NCI-H1417 (cell line): ENCODE measurements at regions not wholly inside any gene's neighbourhood (a gene's known extent, or its start where the extent isn't known, plus 50 kb on each side); places are given as distances from the start of the nearest gene placed in this dataset.

Experiments
- DNase-seq, 3 experiments: peaks; one replicate each; lab custom pipeline; 2025; lab: John Stamatoyannopoulos, UW

DNA sequence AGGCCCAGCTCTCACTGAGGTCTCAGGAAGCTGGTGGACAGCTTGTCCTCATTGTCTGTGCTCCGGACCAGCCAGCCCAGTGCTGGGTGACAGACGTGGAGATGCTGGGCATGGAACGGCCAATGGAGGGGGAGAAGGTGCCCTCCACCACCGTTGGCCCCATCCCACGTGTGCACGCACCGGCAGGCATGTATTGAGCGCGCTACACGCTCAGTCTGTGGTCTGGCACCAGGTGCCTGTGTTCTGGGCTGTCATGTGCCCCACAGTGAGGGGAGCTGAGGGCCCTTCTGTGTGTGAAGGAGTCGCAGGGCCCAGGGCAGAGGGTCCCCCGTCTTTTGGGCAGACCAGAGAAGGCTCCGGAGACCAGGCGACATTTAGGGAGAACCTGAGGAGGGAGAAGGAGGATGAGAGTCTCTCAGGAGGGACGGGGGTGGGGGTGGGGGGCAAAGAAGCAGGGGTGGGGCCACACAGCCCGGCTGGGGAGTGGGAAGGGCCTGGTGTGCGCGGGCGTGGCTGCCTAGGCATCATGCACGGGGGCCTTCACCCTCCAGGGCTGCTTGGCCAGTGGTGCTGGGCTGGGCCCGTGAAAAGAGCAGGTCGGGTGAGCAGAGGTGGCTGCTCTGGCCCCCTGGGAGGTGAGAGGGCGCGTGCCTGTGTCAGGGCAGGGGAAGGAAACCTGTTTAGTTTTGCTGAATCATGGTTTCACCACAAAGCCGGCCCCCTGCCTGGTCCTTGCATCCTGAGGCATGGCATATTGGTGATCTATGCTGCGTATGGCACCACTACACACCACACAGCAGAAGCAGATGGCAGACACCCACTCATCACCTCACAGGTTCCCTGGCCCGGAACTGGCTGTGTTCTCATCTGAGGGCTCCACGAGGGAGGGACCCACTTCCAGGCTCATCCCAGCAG lies 86.7 kb upstream of the TTC34 start:
- no peak for DNase-seq

DNA sequence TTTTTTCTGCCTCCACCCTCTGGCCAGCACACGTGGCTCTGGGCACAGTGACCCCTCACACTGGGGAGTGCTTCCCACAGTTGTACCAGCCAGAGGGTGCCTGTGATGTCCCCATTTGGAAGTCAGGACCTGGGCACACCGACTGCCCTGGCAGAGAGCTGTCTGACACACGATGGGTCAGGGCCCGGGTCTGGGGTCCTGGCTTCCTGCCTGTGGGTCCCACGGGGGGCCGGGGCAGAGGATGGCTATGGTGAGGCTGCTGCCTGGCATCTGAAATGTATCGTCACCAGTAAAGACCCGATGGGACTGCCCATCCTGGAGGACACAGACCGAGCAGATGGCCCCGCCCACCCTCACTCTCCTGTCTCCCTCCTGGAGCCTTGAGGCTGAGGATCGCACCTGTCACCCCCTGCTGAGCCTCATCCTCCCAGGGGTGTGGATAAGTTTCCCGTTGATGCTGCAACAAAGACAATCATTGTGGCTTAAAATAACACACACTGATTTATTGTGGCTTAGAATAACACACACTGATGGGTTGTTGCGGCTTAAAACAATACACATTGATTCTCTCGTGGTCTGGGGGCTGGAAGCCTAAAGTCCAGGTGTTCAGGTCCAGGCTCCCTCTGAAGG lies 88.8 kb upstream of the TTC34 start:
- DNase-seq, result peak in 1 of 3 experiments; percentile 70

DNA sequence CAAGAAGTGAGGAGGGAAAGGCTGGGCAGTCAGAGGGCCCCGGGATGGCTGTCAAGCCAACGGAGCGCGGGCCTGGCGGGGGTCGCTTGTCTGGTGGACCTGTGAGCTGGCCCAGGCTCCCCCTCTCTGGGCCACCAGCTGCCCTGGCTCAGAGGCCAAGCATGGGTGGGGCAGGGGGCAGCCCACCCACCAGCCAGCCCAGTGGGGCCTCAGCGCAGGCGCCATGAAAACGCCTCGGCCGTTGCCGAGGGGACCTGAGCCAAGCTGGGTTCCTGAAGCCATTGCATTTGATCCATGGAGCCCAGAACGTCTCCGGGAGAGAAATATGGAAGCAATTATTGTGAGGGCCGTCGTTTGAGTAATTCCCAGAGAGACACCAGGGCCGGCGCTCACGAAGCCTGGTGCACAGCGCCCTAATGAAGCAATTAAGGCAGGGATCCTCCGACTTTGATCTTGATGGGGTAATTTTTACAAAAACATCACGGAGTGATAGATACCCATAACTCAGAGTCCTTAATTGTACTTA lies 90.5 kb upstream of the TTC34 start:
- peak in 1 of 3 experiments; percentile 9 for DNase-seq

DNA sequence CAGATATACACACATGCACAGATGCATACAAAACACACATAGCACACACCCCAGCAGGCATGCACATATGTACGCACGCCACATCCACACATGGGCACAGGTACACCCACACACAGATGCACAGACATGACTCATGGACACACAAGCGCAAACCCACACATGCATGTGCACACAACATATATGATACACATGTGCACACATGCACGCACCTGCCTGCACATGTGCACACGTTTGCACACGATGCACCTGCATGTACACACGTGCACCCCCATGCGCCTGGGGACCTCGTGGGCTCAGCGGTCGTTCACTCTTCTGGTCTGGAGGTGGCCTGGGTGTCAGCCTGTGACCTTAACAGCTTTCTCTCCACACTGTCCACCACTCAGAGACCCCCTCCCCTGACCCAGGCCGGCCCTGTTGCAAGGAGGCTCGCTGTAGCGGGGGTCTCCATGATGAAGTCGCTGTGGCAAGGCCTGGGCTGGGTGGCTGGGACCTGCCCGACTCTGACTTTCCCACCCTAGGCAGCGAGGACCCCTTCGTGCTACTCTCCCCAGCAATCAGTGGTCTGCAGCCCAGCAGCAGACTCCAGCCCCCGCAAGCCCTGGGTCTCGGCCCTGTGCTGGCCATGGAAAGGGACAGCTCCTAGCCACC lies 92.1 kb upstream of the TTC34 start:
- no peak for DNase-seq

DNA sequence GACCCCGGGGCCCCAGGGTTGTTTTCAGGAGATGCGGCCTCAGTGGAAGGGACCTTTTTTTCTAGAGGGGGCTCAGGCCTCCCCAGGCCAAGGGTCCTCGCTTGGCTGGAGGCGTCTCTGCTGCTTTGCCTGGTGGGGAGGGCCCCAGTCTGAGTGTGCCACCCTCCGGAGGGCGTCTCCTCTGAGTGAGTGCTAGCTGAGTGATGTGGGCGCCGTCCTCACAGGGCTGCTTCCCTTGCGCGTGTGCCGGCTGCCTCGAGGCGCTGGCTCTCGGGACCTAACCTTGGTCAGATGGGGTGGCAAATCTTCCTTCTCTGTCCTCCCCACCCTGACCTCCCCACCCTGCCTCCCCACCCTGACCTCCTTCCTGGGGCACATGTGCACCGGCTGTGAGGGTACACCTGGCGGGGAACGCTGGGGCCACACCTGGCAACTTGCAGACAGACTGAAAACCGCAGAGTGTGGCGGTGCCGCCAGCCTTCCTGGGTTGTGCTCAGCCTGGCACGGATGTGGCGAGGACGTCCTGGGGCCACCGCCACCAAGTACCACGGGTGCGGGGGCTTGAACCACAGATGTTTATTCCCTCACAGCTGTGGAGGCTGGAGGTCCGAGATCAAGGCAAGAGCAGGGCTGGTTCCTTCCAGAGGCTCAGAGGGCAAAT lies 93.0 kb upstream of the TTC34 start:
- no peak for DNase-seq

DNA sequence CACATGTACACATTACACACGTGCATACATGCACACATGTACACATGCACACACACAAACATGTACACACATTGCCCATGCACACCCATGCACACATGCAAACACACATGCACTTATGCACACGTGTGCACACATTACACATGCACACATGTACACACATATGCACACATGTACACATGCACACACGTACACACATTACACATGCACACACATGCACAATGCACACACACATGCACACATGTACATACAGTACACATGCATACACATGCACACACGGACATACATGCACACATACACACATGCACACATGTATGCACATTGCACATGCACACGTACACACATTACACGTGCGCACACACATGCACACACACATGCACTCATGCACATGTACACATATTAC lies 95.3 kb upstream of the TTC34 start:
- DNase-seq, result no peak

DNA sequence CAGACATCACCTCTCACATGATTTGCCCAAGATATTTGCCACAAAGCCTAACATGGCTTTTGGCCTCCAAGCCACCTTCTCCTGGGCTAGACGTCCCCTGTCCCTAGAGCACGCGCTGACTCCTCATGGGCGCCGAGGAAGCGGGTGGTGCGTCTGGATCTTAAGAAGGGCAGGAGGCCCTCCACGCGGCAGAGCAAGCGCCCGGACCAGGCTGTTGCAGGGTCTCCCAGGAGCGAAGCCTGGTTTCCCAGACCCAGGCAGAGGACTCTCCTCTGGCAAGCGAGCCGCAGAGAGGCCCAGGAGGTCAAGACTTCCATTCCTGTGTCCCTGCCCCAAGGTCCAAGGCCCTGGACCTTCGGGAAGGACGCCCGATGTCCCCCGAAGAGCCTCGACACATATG lies 101.7 kb upstream of the TTC34 start:
- no peak for DNase-seq

DNA sequence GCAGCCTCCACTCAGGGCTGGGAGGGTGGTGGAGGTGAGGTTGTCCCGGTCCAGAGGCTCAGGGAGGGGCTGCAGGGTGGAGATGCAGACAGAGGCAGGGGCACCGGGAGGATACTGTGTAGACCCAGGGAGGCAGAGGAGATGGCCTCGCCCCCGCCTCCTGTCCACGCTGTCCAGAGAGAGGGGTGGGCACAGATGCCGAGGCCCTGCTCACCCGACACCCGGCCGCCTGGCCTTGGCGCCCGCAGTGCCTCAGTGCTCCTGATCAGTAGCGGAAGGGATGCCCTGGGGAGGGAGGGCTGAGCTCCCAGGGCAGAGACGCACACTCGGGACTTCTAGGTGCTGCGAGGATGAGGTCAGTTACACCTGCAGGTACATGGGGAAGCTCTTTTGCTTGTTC lies 102.7 kb upstream of the TTC34 start:
- DNase-seq, result no peak

DNA sequence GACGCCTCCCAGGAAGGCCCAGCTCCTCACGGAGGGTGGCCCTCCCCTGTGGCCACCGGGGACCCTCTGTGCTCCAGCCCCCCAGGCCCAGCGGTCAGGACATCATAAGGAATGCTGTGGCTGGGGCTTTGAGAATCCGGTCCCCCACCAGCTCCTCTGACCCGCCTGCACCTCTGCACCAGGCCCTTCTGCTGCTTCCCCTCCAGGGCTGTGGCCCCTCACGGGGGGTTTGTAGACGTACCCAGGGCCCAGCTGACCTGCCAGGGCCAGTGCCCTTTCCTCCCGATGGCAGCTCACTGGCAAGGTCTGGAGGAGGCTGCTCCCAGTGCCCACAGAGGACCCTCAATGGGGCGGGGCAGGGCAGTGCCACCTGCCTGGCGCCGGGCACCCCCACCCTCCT lies 103.9 kb upstream of the TTC34 start:
- no peak for DNase-seq

DNA sequence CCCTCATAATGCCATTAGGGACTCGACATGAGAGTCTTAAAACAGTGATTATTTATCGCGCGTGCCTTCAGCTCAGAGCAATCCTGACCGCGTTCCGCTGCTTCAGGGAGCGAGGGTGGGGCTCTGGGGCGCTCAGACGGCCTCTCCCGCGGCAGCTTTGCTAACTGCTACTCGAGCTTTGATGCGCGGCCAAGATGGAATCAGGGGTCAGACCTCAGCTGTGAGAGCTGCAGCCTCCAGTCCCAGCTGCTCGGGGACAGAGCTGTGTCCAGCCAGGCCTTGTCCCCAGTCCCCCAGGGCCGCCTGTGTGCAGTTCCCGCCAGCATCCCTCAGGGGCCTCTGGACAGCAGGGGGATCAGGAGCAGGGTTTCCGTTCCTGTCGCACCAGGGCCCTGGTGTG lies 104.6 kb upstream of the TTC34 start:
- DNase-seq, result peak in 1 of 3 experiments; percentile 19

DNA sequence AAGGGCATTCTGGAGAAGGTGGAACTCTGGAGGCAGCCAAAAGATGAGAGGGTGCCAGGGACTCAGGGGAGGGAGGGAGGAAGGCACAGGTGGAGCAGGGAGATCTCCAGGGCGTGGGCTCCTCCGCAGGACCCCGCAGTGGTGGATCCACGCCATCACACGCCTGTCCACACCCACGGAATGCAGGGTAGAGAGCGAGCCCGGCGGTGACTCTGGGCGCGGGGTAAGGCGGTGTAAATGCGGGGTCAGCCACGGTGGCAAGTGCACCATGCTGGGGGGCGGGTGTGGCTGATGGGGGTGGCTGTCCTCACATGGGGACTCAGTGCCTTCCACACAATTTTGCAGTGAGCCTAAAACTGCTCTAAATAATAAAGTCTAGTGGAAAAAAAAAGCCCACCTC lies 105.1 kb upstream of the TTC34 start:
- no peak for DNase-seq

DNA sequence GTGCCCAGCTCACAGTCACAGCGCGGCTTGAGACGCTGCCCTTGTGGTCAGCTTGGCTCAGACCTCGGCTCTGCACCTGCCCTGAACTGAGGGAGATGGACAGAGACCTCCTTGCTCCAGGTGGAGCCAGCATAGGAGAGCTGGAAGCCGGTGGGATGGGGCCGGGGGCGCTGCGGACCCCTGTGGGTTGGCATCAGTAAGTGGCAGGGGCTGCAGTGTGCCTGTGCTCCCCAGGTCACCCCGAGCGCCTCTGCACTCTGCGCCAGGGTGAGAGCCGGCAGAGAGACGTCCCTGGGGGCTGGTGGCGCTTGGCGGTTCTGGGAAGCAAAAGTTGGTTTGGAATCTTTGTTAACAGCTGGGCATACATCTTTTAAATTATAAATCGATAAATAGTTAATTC lies 105.6 kb upstream of the TTC34 start:
- no peak for DNase-seq

DNA sequence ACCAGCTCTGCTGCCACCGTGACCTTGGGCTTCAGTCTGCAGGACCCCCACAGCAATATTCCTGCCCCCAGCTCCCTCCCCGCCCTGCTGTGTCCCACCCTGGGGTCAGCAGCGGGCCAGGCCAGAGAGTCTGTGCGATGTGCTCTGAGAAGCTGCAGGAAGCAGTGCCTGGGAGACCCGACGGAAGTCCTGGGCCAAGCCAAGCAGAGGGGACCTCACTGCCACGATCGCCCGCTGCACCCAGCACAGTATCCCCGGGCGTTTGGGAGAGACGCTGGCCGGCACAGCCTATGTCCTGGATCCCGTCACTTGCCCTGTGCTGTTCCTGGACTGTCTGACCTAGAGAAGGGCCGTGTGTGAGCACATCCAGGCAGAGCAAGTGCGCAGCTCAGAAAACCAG lies 106.6 kb upstream of the TTC34 start:
- no peak for DNase-seq

DNA sequence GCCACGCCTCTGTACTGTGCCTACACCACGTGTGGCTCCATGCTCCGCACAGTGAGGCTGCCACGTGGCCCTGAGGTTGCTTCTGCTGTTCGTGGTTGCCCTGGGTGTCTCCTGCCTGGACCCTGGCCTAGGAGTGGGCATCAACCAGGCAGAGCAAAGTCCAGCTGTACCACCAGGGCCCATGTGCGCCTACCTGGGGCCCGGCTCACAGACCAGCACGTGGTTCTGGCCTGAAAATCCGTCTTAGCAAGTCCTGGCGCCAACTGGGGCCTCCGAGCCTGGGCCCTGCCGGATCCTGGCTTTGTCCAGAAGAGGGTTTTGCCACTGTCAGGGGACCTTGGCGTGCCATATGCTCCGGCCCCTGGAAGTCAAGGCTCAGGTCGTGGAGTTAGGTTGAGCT lies 107.1 kb upstream of the TTC34 start:
- no peak for DNase-seq

DNA sequence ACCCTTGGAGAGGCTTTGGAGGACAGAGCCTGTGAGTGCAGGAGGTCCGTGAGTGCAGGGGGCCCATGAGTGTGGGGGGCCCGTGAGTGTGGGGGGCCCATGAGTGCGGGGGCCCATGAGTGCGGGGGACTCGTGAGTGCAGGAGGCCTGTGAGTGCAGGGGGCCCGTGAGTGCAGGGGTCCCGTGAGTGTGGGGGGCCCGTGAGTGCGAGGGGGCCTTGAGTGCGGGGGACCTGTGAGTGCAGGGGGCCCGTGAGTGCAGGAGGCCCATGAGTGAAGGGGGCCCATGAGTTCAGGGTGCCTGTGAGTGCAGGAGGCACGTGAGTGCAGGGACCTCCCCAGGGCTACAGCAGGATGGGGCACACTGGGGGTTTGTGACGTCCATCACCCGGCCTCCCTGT lies 108.3 kb upstream of the TTC34 start:
- no peak for DNase-seq

DNA sequence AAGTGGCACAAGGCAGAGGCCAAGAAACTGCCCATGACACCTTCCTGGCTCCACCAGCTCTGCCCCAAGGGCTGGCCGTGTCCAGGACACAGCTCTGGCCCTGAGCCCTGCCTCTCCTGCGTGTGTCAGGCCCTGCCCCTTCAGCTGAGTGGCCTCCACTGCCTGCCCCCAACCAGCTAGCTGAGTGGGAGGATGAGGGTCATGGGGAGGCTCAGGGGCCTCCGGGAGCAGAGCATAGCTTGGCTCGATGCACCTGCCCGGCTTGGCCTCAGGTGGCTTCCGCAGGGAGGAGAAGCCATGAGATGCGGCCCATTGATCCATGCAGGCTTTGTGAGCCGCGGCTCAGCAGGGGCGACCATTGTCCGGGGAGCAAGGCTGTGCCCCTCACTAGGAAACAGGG lies 108.7 kb upstream of the TTC34 start:
- DNase-seq, result no peak

DNA sequence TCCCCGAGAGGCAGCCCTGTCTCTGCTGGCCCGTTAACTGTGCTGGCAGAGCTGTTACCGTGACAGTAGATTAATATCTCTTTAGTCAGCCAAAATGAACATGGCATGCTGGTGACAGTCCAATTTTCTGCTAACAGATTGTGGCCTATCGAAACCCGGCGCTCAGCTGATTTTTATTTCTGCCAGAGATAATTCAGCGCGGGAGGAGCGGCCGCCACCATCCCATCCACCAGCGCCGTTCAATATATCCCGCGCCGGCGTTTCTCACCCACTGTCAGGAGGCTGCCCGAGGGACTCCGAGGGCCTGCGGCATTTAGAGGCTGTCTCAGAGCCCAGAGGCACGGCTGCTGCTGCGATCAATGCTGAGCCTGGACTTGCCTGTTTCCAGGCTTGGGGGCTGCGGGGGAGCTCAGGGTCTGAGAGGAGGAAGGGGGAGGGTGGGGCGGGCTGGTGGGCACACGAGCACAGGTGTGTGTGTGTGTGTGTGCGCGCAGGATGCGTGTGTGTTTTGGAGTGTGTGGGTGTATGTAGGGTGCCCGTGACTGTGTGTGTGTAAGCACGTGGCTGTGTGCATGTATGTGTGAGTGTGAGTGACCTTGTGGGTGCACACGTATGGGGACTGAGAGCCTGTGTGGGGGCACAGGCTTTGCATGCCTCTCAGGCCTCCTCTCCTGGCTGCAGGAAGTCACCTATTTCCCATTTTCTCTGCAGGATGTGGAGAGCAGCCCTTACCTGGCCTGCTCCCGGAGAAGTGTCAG lies 109.7 kb upstream of the ACTRT2 start:
- DNase-seq, result no peak

DNA sequence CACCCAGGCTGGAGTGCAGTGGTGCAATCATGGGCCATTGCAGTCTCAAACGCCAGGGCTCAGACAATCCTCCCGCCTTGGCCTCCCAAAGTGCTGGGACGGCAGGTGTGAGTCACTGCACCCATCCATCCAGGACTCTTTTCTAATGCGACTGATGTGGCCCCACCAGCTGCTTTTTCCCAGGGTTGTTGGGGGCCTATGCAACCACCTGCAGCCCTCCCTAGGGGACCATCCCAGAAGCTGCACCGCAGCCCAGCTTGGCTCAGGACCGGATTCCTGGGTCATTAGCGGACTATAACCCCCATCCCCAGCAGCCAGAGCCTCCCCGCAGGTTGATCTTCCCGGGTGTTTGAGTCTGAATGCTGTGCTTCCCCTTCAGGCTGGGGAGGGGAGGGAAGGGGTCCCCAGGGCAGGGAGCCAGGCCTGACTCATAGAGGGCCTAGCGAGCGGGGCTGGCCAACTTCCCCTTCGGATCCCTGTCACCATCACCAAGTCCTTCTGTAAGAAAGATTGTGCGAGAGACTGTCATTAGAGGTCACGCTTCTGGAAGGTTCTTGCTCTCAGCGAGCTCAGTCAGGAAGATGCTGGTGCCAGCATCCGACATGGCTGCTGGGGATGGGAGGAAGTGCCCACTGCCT lies 108.7 kb upstream of the ACTRT2 start:
- no peak for DNase-seq

DNA sequence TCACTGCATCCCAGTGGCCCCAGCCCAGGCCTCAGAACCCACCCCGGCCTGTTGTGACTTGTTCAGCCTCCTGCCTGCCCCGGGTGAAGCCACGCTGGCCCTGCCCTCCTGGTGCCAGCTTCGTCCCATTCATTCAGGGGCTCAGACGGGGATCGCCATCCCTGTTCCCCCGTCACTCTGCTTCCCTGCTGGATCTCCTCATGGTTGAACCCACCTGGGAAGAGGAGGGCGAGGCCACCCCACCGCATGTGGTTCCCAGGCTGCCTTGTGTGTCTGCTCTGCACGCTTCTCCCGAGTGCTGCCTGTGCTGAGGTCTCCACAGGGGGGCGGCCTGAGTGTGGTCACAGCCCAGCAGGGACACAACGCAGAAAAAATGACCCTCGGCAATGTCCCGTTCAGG lies 108.2 kb upstream of the ACTRT2 start:
- DNase-seq, result no peak

DNA sequence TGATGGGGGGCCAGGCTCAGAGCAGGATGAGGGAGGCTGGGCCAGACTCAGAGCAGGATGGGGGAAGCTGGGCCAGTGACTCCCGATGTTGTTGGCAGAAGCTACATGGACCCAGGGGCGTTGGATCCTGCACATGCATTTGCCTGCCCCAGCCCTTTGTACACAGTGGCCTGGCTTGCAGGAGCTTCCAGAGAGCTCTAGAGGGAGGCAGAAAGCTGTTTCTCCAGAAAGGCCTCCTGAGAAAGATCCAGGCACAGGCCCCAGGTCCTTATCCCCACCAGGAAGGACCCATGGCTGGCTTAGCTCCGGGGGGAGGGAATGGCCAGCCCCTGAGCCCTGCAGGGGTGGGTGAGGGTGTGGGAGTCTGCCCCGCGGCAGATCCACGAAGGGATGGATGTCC lies 106.6 kb upstream of the ACTRT2 start:
- DNase-seq, result no peak

DNA sequence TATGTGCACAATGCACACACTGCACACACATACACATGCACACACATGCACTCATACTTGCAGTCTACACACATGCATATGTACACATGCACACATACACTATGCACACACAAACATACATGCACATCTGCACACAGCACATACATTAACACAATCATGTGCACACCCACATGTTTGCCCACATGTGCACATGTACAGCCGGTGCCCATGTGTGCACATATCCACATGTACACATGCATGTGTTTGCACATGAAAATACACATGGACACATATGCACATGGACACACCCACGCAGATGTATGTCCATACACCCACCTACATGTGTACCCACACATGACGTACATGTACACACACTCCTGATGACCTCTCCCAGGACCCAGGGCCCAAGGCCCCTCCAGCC lies 105.1 kb upstream of the ACTRT2 start:
- no peak for DNase-seq
